Activated naive CD4-positive, alpha-beta T cell treated with Interleukin-2 at 50 U/mL for 16 hours (primary cell): ENCODE measurements at regions not wholly inside any gene's neighbourhood (a gene's known extent, or its start where the extent isn't known, plus 50 kb on each side); places are given as distances from the start of the nearest gene placed in this dataset.
A peak's percentile ranks its signal among the peaks of the same experiment; 100 is the strongest.

ENCODE experiments used
- DNase-seq: peaks from one replicate; pipeline ENCODE4 v3.0.0-alpha.2; 2020

DNA sequence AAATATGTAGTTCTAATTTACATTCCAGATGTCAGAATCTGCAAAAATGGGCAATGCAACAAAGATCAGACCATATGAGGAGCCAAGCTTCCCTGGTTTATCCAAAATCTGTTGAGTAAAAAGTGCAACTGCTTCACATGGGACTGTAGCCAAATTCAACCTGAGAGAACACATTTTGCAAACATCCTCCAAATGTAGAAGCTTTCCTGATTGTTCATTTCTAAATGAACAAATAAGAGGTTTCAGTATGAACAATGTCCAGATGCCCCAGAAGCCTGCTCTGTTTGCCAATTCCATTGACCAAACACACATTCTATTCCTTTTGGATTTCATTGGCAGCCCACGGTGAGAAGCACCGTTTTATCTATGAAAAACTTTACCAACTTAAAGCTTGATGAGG lies 117.9 kb upstream of the OSR1 start:
- DNase-seq = no peak

GRCh38 chr2:19474128-19474527 lies 115.7 kb upstream of the OSR1 start:
- peak; percentile 16 for DNase-seq

DNA sequence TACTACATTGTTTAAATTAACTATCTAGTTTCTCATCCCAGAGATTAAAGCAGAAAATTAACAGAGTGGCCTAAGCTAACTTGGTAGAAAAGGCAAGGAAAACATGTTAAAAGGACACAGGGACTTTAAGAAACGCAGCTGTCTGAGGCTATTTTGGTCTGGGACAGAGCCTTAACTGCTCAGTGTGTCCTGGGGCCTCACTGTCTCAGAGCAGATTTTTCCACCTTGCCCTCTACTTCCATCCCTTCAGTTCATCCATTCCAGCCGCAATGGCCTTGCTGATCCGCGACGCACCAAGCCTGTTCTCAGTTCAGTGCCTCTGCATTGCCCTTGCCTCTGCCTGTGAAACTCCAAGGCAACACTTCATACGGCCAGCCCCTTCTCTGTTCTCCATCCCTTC lies 114.9 kb upstream of the OSR1 start:
- DNase-seq = no peak

DNA sequence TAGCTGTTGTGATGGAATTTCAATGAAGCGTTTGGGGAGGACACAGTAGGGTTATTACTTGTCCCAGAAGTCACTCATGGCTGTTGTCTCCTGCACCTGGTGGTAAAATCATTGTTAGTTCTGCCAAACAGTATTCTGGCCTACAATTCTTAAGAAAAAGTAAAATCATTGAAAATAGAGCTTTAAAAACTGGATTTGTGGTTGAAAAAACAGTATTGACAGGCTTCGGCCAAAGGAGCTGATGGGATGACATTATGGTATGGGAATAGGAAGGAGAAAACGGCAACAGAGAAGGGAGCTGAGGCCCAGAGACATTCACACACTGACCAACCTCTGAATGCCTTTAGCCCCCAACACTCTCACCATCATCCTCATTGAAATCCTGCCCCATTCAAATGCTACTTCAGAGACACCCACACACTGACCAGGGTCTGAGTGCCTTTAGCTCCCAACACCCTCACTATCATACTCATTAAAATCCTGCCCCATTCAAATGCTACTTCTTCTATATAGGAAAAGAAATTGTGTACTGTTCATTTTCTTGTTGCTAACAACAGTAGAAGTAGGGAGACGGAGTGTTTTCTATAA lies 114.1 kb upstream of the OSR1 start:
- DNase-seq = no peak

DNA sequence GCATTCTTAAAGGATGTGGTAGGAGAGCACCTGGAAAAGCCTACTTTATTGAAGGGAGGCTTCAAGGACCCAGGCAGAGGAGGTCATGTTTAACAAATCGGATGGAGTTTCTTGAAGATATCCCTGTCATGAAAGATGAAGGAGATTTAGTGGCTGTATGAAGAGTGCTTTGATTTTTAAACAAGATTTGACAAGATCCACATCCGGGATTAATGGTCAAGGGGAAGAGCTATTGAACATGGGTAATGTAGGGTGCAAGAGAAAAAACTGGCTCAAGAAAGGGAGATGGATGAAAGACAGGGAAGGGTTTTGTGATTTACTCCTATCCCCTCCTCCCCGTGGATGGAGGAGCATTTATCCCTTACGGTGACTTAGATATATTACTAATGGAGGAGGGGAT lies 113.1 kb upstream of the OSR1 start:
- DNase-seq = no peak

DNA sequence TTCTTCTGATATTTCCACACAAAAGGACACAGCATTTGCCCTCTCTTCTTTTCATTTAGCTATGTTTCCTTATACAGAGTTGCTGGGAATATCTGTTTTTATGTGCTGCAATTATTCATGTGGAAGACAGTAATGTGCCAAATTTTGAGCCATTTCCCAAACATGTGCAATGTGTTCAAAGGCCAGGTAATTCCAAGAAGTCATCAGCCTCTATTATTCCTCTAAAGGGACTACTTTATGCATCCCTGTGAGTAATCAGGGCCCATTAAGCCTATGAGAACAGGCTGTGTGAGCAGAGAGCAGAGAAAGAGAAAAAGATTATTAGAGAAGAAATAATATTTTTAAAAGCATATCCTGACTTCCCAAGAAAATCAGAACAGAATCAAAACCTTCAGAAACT lies 107.6 kb upstream of the OSR1 start:
- DNase-seq = no peak

GRCh38 chr2:19462256-19462645 lies 103.8 kb upstream of the OSR1 start:
- no peak for DNase-seq

DNA sequence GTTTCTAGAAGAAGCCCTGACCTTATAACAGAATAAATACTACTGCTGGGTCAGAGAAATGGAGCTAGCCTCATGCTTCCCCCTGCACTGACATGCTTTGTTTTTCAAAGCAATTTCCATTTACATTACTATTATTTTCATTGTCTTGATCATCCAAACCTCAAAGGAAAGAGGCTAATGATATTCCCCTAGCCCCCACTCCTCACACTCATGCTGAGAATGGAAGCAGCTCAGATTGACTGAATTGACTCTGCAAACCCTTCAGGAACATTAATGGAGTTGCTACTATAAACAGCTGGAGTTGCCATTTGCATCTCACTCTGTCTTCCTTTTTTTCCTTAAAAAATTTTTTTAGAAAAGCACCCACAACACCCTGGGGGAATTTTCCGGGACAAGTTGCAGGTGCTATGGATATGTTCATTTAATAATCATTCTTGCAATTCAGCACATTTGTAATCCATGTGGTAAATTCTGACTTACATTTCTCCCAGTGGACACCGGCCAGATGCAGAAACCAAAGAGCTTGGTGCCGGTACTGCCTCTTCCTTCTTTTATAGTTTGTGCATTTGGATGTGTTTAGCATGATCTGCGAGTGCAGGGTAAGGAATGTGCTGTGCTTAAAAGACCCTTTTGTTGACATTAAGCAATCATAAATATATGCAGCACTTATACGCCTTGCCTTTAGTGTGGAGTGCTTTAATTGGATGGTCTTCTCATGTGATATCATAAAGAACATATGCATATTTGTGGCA lies 103.3 kb upstream of the OSR1 start:
- DNase-seq = no peak

DNA sequence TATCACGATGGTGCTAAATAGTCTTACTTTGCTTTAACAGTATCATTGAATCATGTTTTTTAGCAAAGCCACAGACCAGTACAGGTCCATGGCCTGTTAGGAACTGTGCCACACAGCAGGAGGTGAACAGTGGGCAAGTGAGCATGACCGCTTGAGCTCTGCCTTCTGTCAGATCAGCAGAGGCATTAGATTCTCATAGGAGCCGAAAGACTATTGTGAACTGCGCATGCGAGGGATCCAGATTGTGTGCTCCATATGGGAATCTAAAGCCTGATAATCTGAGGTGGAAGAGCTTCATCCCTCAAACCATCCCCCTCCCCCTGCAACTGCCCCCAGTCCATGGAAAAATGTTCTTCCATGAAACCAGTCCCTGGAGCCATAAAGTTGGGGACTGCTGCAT lies 102.3 kb upstream of the OSR1 start:
- no peak for DNase-seq

- DNase-seq = no peak
Observed at GRCh38 chr2:19458427-19459003, 100.1 kb upstream of the OSR1 start.

- no peak for DNase-seq
Observed at GRCh38 chr2:19457809-19458208, 99.4 kb upstream of the OSR1 start.

DNA sequence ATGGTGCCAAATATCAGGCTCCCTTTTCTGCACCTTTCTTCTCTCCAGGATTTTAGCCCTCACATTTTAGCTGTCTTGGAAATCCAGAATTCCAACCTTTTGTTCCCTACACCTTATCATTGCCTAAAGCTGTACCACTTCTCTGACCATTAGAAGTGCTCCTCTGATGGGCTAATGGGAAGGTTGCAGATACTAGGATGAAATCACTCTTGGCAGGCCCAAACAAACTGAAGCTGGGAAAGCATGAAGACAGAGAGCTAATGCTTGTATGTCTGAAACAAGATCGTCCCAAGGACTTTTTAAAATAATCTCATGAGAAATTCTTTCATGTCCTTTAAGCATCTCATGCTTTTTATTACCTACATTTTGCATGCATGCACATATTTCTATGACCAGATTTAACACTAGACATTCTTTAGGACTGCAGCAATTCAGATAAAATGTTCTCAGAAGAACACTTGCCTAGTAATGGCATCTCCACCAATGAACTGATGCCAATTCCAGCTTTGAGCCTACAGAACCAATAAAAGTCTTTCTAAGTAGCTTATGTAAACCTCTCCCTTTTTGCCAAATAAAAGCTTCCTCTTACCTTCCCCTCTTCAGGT lies 98.4 kb upstream of the OSR1 start:
- DNase-seq = no peak

DNA sequence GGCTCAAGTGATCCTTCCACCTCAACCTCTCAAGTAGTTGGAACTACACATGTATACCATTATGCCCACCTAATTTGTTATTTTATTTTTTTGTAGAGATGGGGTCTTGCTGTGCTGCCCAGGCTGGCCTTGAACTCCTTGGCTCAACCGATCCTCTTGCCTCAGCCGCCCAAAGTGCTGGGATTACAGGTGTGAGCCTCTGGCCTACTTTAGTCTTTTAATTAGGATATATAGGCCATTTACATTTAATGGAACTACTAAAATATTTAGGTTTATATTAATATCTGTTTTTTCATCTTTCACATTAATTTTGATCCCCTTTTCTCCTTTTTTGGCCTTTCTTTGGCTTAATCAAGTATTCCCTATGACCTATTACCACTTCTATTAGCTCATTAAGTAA lies 95.7 kb upstream of the OSR1 start:
- no peak for DNase-seq

DNA sequence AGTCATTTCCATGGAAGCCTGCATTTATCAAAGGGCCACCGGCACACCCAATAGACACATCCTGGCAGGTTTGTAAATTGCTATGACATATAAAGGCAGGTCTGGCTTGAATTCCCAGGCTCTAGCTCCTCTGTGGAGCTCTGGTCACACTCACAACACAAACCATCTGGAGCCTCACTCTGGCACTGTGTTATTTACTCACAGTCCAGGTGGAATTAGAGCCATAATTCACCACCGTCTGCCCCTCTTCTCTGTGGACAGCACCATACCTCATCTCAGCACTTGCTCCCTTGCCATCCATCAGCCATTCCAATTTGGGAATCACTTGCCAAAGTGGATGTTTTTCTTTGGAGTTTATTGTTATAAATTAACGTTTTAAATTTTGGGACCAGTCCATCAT lies 84.3 kb upstream of the OSR1 start:
- DNase-seq = no peak

- DNase-seq = no peak
Observed at GRCh38 chr2:19439081-19439480, 80.7 kb upstream of the OSR1 start.

- no peak for DNase-seq
Observed at GRCh38 chr2:19435815-19436214, 77.4 kb upstream of the OSR1 start.

- DNase-seq = no peak
Observed at GRCh38 chr2:19434413-19434812, 76.0 kb upstream of the OSR1 start.

GRCh38 chr2:19426941-19427340 lies 68.5 kb upstream of the OSR1 start:
- DNase-seq = no peak

DNA sequence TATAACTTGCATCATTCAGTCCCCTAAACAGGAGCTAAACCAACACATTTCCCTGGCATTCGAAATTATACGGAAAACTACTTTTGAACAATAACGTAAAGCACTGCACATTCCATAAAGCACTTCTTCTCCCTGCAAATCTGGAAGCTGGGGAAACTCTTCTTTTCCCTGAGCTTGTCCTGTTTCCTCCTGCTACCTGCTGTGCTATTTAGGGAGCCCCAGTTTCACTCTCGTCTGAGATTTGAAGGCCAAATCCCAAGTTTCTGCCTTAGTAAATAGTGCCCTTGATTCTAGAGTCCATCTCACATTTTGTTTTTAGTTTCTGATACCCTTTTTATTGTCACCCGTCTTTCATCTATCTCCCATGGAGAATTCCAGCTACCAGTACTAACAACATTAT lies 67.7 kb upstream of the OSR1 start:
- no peak for DNase-seq

DNA sequence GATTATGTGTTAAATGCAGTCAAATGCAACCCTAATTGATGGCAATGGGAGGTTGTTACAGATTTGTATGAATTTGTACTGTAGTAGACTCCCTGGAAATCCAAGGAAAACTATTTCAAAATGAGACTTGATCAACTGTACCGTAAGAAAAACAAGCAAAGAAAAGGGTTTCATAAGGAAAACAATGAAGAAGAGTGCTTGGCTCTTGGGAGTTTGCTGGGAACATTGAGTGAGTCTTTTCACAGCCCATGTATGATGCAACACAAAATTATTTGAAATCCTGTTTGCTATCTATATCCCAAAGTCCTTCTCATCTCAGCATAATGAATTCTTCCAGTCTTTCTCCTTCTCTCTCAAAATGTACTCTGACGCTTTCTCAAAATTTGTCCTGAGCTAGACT lies 67.0 kb upstream of the OSR1 start:
- no peak for DNase-seq

GRCh38 chr2:19419211-19419880 lies 60.9 kb upstream of the OSR1 start:
- DNase-seq = no peak

GRCh38 chr2:19416784-19417684 lies 58.6 kb upstream of the OSR1 start:
- DNase-seq = no peak

DNA sequence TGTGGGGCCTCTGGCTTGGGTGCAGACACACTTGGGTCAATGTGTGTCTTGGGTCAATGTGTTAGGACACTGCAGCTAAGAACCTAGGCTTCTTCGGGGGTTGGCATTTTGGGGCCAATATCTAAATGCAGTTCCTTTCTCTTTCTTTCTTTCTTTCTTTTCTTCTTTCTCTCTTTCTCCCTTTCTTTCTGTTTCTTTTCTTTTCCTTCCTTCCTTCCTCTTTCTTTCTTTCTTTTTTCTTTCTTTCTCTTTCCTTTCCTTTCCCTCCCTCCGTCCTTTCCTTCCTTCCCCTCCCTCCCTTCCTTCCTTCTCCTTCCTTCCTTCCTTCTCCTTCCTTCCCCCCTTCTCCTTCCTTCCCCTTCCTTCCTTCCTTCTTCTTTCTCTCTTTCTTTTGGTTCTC lies 57.7 kb upstream of the OSR1 start:
- DNase-seq = no peak
